Islet precursor cell (in vitro differentiated cells): ENCODE measurements at regions not wholly inside any gene's neighbourhood (a gene's known extent, or its start where the extent isn't known, plus 50 kb on each side); places are given as distances from the start of the nearest gene placed in this dataset.
"Not testable (repeated sequence)": the region's sequence is repeated elsewhere in the genome, so short reads cannot be mapped to it uniquely, and the experiment has no call there.

Experiments
- DNase-seq: peaks from one replicate; pipeline ENCODE4 v3.0.0-alpha.2; 2018

DNA sequence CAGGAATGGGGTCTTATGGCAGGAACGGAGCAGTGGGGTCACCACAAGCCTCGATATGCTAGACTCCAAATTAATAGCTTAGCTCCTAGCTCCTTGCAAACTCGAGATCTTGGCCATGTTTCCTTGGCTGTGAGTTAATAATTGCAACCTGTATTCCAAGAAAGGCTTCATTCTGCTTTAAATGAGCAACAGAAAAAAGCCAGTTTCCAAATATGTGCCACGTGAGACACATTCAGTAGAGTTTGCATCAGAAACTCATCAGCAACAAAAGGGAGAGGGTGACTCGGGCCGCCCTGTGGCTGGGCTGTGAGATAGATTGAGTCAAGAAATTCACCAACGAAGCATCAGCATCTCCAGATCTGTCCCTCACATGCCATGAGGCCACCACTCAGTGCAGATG, 112.0 kb downstream of the NPTX2 start:
- DNase-seq = no peak

DNA sequence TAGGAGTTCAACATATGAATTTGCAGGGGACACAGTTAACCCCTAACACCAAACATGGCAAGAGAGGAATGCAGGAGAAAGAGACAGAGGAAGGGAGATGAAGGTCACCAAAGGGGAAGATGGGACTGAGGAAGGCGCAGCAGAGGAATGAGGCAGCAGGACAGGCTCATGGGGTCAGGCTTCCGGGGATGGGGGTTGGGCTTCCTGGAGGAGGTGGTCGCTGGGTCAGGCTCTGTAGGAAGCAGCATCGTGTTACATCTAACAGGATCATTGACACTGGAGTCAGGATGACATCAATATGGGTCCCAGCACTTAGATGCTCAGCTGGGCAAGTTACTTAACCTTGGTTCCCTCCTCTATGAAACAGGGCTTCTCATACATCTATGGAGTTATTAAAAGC, 113.2 kb downstream of the NPTX2 start:
- DNase-seq = no peak

DNA sequence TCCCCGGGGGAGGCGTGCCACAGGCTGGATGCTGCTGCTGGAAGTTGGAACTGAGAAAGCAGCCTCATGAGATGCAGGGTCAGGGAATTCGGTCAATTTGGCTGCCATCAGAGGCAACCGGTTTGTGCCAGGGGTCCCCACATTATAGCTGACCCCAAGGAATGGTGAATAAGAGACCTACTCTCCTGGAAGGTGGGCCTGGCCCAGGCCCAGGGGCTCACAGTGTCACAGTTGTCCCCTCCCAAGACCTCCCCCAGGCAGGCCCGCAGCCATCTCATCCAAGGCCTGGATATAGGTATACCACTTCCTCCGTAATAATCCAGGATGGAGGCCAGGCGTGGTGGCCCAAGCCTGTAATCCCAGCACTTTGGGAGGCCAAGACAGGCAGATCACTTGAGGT, 114.6 kb downstream of the NPTX2 start:
- no peak for DNase-seq

DNA sequence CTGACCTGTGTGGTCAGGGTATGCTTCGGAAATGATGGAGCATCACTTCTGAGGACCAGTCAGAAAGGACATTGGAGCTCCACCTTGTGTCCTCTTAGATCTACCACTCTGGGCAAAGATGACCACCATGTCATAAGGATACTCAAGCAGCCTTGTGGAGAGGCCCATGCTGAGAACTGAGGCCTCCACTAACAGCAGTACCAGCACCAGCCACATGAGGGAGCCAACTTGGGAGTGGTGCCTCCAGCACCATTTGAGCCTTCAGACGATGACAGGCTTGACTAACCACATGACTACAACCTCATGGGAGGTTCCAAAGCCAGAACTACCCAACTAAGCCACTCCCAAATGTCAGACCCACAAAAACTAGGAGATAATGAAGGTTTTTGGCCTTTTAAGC, 116.0 kb downstream of the NPTX2 start:
- peak; percentile 78 for DNase-seq

DNA sequence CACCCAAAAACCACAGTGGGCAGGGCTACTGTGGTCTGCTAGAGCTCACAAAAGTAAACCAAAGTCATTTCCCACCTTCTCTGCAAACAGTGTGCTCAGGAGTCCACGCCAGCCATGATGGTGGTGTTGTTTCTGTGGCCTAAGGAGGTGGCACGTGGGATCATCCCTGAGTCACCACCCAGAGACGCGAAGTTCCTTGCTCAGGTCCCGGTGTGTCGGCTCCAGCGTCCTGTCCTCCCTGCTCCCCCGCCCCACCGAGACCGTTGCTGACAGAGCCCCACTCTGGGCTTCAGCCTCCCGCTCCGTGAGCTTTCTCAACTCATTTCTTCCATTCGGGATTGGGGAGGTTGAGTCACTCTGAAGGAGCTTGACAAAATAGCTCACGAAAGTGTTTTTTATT, 118.7 kb downstream of the NPTX2 start:
- DNase-seq = no peak

DNA sequence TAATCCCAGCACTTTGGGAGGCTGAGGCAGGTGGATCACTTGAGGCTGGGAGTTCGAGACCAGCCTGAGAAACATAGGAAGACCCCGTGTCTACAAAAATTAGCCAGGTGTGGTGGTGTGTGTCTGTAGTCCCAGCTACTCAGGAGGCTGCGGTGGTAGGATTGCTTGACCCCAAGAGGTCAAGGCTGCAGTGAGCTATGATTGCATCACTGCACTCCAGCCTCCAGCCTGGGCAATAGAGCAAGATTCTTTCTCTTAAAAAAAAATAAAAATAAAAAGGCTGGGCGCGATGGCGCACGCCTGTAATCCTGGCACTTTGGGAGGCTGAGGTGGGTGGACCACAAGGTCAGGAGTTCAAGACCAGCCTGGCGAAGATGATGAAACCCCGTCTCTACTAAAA, 119.4 kb downstream of the NPTX2 start:
- DNase-seq = not testable (repeated sequence)

DNA sequence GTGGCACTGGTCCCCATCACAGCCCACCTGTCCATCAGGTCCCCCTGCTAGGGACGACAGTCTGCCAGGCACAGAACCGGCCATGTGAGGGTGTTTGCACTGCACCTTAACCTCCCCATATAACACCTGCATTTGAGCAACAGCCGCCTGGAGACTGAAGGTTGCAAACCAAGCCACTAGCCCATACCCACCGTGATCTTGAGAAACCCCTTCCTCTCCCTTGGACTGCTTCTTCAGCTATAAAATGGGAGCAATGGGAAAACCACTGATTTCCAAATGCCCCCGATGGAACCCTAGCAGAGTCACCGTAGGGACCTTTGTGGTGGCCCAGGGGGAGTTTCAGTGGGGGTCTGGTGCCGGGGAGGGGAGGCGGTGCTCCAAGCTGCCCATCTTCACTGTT, 120.1 kb downstream of the NPTX2 start:
- no peak for DNase-seq

DNA sequence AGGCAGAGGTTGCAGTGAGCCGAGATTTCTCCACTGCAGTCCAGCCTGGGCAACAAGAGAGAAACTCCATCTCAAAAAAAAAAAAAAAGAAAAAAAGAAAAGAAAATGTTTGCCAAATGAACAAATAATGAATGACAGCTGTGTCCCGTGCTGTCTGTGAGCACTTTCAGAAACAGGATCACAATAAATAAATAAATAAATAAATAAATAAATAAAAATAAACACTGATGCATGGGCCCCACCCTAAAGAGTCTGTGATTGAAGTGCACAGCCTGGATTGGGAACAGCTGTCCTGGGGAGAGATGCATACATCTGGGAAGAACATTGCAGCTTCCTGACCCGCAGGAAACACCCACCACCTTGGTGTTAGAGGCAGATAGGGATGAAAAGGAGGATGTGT, 123.6 kb downstream of the NPTX2 start:
- no peak for DNase-seq

DNA sequence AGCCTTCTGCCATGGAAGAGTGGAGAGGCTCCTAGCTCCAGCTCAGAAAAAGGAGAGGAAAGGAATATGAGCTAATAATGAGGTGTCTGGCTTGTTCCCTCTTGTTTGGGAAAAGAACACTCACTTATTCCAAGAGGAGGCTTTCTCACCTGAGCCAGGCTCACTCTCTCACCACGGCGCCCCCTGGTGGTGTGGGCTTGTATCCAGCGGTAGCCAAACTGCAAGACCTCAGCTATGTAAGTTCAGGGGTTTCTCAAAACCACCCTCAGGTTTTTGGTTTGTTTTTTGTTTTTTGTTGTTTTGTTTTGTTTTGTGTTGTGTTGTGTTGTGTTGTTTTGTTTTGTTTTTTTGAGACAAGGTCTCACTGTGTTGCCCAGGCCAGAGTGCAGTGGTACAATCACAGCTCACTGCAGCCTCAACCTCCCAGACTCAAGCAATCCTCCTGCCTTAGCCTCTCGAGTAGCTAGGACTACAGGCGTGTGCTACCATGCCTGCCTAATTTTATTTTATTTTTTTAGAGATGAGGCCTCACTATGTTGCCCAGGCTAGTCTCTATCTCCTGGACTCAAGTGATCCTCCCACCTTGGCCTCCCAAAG, 124.0 kb downstream of the TMEM130 start:
- DNase-seq = peak; percentile 87

DNA sequence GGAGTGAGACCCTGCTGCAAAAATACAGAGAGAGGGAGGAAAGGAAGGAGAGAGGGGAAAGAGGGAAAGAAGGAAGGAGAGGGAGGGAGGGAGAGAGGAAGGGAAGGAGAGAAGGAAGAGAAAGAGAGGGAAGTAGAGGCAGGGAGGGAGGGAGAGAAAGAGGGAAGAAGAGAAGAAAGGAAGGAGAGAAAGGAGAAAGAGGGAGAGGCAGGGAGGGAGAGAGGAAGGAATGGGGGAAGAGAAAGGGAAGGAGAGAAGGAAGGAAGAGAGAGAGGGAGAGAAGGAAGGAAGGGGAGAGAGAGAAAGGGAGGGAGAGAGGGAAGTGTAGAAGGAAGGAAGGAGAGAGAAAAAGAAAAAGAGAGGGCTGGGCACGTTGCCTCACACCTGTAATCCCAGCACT, 121.7 kb downstream of the TMEM130 start:
- DNase-seq = no peak

DNA sequence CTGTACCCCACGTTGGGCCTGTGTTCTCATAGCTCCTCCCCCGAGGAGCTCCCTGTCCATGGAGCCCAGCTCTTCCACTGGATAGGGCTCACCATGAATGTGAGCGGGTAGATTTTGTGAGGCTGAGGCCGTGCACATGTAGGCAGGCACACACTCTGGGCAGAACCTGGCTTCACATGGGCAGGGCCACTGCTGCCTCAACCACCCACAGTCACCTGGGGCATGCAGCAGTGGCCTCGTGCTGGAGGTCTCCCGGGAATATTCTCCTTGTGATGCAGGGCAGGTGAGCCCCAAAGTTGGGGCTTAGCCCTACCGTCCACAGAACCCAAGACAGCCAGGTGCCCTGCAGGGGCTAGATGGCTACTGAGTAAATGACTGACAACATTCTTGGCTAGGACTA, 116.6 kb downstream of the TMEM130 start:
- no peak for DNase-seq

DNA sequence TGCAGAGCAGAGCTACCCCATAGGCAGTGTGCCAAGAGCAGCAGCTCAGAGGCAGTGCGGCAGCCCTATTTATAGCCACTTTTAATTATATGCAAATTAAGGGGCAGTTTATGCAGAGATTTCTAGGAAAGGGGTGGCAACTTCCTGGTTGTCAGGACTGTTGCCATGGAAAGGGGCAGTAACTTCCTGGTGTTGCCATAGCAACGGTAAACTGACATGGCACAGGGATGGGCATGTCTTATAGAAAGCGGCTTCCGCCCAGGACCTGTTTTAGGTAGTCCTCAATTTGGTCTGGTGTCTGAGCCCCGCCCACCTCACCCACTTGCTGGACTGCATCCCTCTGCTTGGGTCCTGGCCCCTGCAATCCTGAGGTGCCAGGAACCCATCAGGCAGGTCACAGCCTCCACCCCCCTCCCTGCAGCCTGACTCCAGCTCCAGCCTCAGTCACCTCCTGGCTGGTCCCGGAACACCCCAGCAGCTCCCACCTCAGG, 115.8 kb downstream of the TMEM130 start:
- DNase-seq = no peak

DNA sequence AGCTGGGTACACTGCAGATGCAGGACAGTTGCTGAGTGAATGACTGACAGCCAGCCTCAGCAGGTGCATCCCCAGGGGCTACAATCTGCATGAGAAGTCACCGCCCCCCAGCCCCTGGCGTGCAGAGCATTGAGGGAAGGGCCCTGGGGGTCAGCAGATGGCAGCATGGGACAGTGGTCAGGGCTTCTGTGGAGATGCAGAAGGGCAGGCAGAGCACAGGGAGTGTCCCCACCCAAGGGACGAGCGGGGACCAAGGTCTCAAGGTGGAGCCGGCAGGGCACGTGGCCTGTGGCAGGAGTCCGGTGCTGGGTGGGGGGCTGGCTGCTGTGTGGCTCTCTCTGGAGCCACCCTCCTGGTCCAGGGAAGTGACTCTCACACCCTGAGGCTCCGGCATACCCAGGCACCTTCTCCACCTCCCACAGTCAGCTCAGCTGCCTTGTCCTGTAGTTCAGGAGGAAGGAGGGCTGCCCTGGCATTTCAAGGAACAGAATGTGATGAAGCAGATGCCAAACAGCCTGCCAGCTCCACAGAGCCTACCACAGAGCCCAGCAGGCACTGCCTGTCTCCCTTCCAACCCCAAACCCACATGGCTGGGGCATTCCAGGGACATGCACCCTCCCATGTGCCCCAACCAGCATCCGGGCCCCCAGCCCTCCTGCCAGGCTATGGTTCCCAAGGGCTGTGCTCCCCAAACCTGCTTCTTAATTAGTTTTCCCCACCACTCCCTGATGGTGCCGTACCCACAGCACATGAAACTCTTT, 114.5 kb downstream of the TMEM130 start:
- no peak for DNase-seq

DNA sequence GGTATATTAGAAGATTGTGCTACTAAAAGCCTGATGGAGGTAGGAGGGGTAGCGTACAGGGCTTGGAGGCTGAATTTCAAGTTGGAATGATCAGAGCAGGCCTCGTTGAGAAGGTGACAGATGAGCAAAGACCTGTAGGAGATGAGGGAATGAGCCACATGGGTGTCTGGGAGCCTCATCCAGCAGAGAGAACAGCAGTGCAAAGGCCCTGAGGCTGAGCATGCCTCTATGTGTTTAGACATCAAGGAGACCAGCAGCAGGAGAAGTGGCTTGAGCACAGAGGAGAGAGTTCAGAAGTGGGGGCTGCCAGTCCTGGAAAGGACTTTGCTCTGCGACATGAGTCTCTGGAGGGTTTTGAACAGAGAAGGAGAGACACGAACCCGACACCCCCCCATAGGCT, 111.7 kb downstream of the TMEM130 start:
- DNase-seq = no peak

DNA sequence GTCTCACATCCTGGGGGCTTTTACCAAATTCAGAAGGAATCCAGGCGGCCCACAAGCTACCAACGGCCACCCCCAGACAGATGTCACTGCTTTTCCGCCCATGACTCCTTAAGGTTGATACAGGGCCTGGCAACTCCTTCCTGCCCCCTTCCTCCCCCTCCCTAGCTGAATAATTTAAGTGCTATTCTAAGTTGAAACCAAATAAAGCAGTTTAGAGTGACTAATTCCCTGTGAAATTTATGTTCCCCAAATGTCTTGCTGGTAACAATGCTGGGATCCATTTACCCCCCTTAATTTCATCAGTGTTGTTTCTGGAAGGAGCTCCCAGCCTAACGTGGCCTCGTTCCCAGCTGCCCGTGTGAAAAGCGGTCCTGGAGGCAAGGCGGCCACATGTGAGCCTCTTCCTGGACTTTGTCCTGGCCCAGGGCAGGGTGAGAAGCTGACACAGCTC, 109.6 kb downstream of the TMEM130 start:
- DNase-seq = no peak

DNA sequence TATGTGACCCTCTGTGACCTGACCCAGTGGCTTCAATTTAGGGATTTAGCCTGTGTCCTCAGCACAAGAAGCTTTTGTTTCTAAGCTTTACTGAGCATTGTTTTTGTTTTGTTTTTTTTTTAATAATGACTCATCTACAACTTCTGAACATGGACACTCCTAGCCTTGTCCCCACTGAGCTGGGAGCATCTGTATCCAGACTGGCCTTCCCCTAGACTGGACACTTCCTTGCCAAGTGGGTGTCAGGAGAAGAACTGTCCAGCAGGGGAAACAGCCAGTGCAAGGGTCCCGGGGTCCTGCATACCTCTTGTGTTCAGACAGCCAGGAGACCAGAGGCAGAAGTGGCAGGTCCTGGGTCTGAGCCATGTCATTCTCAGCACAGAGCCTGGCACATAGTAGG, 108.6 kb downstream of the TMEM130 start:
- DNase-seq = no peak

DNA sequence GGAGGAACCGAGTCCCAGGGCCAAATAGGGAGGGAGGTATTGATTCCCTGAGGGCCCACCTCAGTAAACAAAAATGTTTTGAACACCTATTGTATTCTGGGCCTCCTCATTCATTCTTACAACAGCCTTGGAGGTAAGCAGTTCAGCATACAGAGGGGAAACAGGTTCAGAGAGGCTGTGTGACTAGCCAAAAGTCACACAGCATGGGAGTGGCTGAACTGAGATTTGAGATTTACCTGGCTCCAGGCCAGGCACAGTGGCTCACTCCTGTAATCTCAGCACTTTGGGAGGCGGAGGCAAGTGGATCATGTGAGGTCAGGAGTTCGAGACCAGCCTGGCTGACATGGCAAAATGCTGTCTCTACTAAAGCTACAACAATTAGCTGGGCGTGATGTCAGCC, 107.2 kb downstream of the TMEM130 start:
- no peak for DNase-seq

DNA sequence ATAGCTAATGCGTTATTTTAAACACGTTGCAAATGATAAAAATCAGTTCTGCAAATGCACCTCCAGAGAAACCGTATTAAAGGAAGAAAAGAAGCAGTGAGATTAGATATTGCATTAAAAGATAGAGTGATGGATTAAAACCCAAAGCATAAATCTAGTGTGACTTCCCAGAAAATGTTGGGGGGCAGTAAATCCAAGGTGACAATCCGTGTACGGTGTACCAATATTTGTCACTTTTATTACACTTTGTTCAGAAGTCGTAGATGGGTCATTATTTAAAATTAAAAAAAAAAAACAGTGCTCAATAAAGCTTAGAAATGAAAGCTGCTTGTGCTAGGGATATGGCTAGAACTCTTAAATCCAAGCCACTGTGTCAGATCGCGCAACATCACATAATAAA, 106.4 kb downstream of the TMEM130 start:
- no peak for DNase-seq

DNA sequence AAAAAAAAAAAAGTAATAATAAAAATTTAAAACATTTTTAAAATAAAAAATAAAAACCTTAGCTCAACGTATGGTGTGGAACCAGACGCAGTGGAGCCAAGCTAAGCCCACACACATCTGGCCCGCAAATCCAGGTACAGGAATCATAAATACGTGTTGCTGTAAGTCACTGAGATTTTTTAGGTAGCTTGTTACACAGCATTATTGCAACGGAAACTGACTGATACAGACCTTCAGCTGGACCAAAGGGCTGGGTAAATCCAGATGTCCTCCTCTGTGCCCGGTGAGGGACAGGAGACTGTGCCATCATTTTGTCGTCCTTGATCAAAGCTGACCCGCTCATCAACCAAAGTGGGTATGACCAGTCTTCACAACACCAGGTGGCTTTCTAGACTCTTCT, 104.9 kb downstream of the TMEM130 start:
- DNase-seq = no peak

DNA sequence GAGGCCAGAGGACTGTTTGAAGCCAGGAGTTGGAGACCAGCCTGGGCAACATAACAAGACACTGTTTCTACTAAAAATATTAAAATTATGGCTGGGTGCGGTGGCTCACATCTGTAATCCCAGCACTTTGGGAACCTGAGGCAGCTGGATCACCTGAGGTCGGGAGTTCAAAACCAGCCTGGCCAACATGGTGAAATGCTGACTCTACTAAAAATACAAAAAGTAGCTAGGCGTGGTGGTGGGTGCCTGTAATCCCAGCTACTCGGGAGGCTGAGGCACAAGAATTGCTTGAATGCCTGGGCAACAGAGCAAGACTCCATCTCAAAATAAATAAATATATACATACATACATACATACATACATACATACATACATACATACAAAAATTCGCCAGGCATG, 99.7 kb downstream of the TMEM130 start:
- not testable (repeated sequence) for DNase-seq

DNA sequence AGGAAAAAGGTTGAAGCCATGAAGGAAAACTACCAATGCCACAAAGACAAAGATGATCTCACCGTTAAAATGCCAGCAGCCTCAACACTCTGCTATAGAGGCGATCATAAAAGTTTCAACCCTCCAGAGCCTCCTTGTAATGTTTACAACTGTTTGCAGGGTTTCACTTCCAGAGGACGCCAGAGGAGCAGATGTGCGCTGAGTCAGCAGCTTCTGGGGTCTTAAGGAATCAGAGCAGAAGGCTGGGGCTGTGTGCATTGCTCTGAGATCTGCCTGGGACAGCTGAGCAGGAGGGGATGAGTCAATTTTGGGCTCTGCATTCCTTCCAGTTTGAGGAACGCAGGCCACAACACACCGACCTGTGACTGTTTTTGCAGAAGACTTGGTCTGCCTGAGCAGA, 98.3 kb downstream of the TMEM130 start:
- peak; percentile 96 for DNase-seq

DNA sequence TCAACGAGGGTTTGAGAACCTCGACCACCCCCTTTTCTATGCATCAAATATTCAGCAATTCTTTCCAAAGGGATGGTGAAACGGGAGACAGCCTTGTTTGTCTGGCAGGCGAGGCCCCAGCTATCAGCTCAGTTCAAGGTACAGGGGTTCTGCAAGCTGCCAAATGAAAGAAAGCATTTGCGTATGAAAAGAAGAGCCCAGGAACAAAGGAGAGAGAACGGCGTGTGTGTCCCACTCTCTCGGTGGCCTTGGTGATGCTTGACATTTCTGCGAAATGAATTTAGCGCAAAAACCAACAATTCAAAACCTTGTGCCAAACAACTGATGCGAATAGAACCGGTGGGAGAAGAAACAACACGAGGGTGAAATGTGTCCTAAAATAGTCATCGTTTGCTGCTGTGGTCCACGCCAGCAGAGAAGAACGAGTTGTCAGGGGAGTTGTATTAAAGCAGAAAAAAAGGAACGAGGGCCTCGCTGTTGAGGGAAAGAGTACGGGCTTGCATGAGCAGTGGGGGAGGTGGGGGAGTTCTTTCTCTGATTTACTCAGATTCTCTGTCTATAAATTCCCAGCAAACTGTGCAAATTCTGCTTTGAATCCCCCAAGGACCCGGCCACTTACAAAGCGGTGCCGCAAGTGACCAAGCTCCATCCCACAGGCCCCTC, 97.7 kb downstream of the TMEM130 start:
- DNase-seq = no peak

DNA sequence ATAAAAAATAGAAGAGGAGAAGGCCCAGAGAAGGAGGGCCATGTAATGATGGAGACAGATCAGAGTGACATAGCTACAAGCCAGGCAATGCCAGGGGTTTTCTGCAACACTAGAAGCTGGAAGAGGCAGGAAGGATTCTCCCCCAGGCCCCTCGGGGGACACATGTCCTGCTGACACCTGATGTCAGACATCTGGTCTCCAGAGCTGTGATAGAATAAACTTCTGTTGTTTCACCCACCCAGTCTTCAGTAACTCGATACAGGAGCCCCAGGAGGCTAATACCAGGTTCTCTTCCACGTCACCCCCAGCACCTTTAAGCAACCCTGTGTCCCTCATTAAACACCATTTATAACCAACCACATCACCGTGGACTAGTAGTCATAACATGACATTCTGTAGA, 94.9 kb downstream of the TMEM130 start:
- DNase-seq = no peak

DNA sequence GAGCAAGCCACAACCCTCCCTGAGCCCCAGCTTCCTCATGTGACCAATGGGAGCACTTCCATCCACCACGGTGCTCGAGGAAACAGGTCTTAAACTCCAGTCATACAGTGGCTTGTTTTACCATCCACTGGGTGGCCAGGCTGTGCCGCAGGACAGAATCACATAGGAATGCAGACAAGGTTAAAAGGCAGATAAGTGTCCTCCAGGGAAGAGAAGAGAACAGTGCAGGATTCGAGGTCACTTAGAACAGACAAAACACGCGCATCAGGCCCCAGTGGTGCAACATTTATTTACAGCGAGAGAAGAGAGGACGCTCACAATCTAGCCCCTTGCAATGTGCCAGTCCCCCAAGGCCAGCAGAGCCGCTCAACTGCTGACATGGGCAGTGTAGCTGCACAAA, 92.8 kb downstream of the TMEM130 start:
- DNase-seq = peak; percentile 81
